Smooth muscle cell (in vitro differentiated cells): ENCODE measurements at regions not wholly inside any gene's neighbourhood (a gene's known extent, or its start where the extent isn't known, plus 50 kb on each side); places are given as distances from the start of the nearest gene placed in this dataset.

ENCODE experiments used
- DNase-seq: peaks from one replicate; lab custom pipeline; 2025; ENCODE audit not compliant: unreplicated experiment; lab: John Stamatoyannopoulos, UW
- H2AFZ ChIP-seq: fragments of 200-600 bp; sonication (generic); 2 replicates; pipeline ENCODE4 v1.6.0; 2016; ENCODE audit warnings: antibody characterized with exemption, low read depth, mild to moderate bottlenecking
- H3F3A ChIP-seq: fragments of 200-600 bp; sonication (generic); 2 replicates; pipeline ENCODE4 v1.6.0; 2017; ENCODE audit warnings: antibody characterized with exemption, low read depth
- H3K27ac ChIP-seq: fragments of 200-600 bp; sonication (generic); 2 replicates; pipeline ENCODE4 v1.5.1; 2016; ENCODE audit warnings: low read depth, mild to moderate bottlenecking
- H3K27me3 ChIP-seq: fragments of 200-600 bp; sonication (generic); 2 replicates; pipeline ENCODE4 v1.6.1; 2016; ENCODE audit warnings: low read depth, mild to moderate bottlenecking
- H3K36me3 ChIP-seq: fragments of 200-600 bp; sonication (generic); 2 replicates; pipeline ENCODE4 v1.5.1; 2016; ENCODE audit warnings: low read depth
- H3K4me1 ChIP-seq: fragments of 200-600 bp; sonication (generic); 2 replicates; pipeline ENCODE4 v1.5.1; 2016; ENCODE audit warnings: low read depth
- H3K4me2 ChIP-seq: fragments of 200-600 bp; sonication (generic); 2 replicates; pipeline ENCODE4 v1.6.0; 2016; ENCODE audit warnings: mild to moderate bottlenecking
- H3K4me3 ChIP-seq: fragments of 200-600 bp; sonication (generic); 2 replicates; pipeline ENCODE4 v1.5.1; 2016; ENCODE audit warnings: mild to moderate bottlenecking
- H3K79me2 ChIP-seq: fragments of 200-600 bp; sonication (generic); 2 replicates; pipeline ENCODE4 v1.6.0; 2016; ENCODE audit warnings: low read depth, mild to moderate bottlenecking
- H3K9ac ChIP-seq: fragments of 200-600 bp; sonication (generic); 2 replicates; pipeline ENCODE4 v1.6.0; 2016; ENCODE audit warnings: low read depth
- H3K9me3 ChIP-seq: fragments of 200-600 bp; sonication (generic); replicated peaks from 2 replicates; pipeline ENCODE4 v1.5.1; 2016; ENCODE audit warnings: low read depth
- H4K20me1 ChIP-seq: fragments of 200-600 bp; sonication (generic); 2 replicates; pipeline ENCODE4 v1.6.0; 2016; ENCODE audit warnings: low read depth
- WGBS: methylation state at CpG from one replicate; pipeline ENCODE4 v1.1.7; 2016; ENCODE audit warnings: low lambda C conversion rate; 5-methylcytosine and 5-hydroxymethylcytosine counted together
- TF ChIP-seq, protein P1 (sequence below): fragments of 200-600 bp; sonication (generic); IDR thresholded peaks from 2 replicates; pipeline ENCODE4 v1.5.1; 2017; ENCODE audit warnings: borderline replicate concordance, mild to moderate bottlenecking, antibody characterized with exemption; ENCODE audit not compliant: insufficient read depth, poor library complexity, severe bottlenecking

DNA sequence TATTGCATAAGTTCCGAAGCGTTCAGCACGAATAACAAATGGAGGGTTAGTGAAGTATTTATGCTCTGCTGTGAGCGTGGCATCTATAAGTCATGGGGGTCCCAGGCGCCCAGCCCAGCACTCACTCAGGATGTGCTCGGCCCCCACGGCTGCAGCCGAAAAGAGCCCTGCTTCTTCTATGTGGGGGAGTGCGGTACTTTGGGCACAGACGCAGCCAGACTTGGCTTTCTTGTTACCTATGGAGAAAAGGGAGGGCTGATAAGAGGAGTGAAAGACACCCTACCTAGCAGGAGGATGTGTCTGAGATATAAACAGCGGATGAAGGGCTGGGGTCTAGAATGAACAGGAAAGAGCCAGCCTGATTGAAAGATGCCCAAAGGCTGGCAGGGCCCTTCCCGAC lies 51.4 kb downstream of the MRPL36 start:
- 97% methylated on average over 12 of the region's 12 CpGs for WGBS
- H3K4me2 ChIP-seq, result no peak overlapping the region
- H4K20me1 ChIP-seq, result no peaks in the 10 kb centered on the region
- no peaks in the 10 kb centered on the region for H3K36me3 ChIP-seq
- H3K27ac ChIP-seq, result no peak overlapping the region
- H3K9me3 ChIP-seq, result no peaks in the 10 kb centered on the region
- no peaks in the 10 kb centered on the region for H3K79me2 ChIP-seq
- H3K9ac ChIP-seq, result no peak overlapping the region
- no peak overlapping the region for H3K4me3 ChIP-seq
- TF ChIP-seq, protein P1, sequence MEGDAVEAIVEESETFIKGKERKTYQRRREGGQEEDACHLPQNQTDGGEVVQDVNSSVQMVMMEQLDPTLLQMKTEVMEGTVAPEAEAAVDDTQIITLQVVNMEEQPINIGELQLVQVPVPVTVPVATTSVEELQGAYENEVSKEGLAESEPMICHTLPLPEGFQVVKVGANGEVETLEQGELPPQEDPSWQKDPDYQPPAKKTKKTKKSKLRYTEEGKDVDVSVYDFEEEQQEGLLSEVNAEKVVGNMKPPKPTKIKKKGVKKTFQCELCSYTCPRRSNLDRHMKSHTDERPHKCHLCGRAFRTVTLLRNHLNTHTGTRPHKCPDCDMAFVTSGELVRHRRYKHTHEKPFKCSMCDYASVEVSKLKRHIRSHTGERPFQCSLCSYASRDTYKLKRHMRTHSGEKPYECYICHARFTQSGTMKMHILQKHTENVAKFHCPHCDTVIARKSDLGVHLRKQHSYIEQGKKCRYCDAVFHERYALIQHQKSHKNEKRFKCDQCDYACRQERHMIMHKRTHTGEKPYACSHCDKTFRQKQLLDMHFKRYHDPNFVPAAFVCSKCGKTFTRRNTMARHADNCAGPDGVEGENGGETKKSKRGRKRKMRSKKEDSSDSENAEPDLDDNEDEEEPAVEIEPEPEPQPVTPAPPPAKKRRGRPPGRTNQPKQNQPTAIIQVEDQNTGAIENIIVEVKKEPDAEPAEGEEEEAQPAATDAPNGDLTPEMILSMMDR, result no peak
- no peak for DNase-seq
- H3K27me3 ChIP-seq, result no peaks in the 10 kb centered on the region
- H3F3A ChIP-seq, result no peaks in the 10 kb centered on the region
- no peak overlapping the region for H2AFZ ChIP-seq
- H3K4me1 ChIP-seq, result no peaks in the 10 kb centered on the region

DNA sequence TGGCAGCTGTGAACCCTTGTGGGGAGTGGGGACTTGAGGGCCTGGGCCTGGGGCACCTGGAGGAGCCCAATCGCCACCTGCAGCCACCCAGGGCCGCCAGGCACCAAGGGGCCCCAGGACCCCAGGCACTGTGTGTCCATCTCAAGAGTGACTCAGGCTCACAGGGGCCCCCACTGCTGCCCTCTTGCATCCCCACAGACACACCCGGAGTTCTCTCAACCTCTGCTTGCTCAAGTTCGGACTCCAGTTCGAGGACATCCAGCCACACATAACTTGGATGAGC lies 51.9 kb downstream of the MRPL36 start:
- TF ChIP-seq, protein P1, result no peak
- 98% methylated on average over 5 of the region's 5 CpGs for WGBS

DNA sequence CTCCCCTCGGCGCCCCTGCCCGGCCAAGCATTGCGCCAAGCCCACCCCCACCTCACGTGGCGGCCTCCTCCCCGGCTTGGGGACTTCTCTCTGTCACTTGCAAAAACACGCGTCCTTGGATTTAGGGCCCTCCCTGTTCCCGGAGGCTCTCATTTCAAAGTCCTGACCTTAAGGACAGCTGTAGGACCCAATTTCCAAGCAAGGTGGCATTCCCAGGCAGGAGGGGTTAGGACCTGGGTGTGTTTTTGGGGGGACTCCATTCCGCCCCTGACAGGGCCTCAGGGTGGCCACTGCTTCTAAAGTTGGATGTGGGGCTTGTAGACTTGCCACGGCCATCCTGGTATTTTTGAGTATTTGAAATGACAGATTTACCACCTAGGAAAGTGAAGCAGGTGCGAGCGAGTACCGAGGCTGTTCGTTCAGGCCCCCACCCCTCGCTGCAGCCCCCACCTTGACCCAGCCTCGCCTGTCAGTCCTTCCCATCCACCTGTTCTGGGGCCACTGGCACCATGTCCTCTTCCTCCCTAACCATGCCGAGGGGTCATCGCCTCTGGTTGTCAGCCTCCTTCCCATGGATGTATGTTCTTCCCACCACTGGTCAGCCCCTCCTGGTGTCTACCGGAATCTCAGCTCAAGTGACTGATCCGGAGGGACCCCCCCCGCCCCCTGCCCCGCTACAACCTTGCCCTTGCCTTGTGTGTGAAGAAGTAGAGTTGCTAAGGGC lies 52.4 kb downstream of the MRPL36 start:
- H3K4me2 ChIP-seq, result no peak overlapping the region
- no peak overlapping the region for H3K27ac ChIP-seq
- H3K36me3 ChIP-seq, result no peaks in the 10 kb centered on the region
- no peaks in the 10 kb centered on the region for H3F3A ChIP-seq
- DNase-seq, result no peak
- H4K20me1 ChIP-seq, result no peaks in the 10 kb centered on the region
- TF ChIP-seq, protein P1, result no peak
- H3K9me3 ChIP-seq, result no peaks in the 10 kb centered on the region
- H2AFZ ChIP-seq, result no peak overlapping the region
- H3K79me2 ChIP-seq, result no peaks in the 10 kb centered on the region
- WGBS, result 88% methylated on average over 14 of the region's 24 CpGs
- H3K27me3 ChIP-seq, result no peaks in the 10 kb centered on the region
- no peak overlapping the region for H3K9ac ChIP-seq
- no peak overlapping the region for H3K4me3 ChIP-seq
- no peaks in the 10 kb centered on the region for H3K4me1 ChIP-seq

More for the DNA sequence above, 51.9 kb downstream of the MRPL36 start:
- Histone ChIP-seq H3K27ac (no peak overlapping the region), H3K27me3 (no peaks in the 10 kb centered on the region), H3K79me2 (no peaks in the 10 kb centered on the region), H3K36me3 (no peaks in the 10 kb centered on the region), H3K9me3 (no peaks in the 10 kb centered on the region), H3K4me2 (no peak overlapping the region), H3K4me1 (no peaks in the 10 kb centered on the region), H4K20me1 (no peaks in the 10 kb centered on the region), H3K4me3 (no peak overlapping the region), H3F3A (no peaks in the 10 kb centered on the region), H3K9ac (no peak overlapping the region), H2AFZ (no peak overlapping the region)
- no peak for DNase-seq
